Cardiac muscle cell (in vitro differentiated cells and primary cell): ENCODE measurements at regions not wholly inside any gene's neighbourhood (a gene's known extent, or its start where the extent isn't known, plus 50 kb on each side); places are given as distances from the start of the nearest gene placed in this dataset.

Experiments
- DNase-seq, 2 donors: peaks; one replicate each; pipeline versions ENCODE4 v3.0.0 to v3.0.0-alpha.2; 2010 to 2017; ENCODE audit warnings: low read depth in 1 of 2, low spot score in 1 of 2
- H3K27ac ChIP-seq: fragments of 200-600 bp; sonication (generic); 2 replicates; pipeline ENCODE4 v1.5.1; 2016
- H3K27me3 ChIP-seq: fragments of 200-600 bp; sonication (generic); 2 replicates; pipeline ENCODE4 v1.6.0; 2016; ENCODE audit warnings: control low read depth
- H3K36me3 ChIP-seq: fragments of 200-600 bp; sonication (generic); 2 replicates; pipeline ENCODE4 v1.5.1; 2016; ENCODE audit warnings: control low read depth
- H3K4me1 ChIP-seq: fragments of 200-600 bp; sonication (generic); 2 replicates; pipeline ENCODE4 v1.8.1; 2017; ENCODE audit warnings: low read depth, mild to moderate bottlenecking, mixed run types
- H3K4me3 ChIP-seq: fragments of 200-600 bp; sonication (generic); 2 replicates; pipeline ENCODE4 v1.5.1; 2016; ENCODE audit warnings: mild to moderate bottlenecking
- H3K9me3 ChIP-seq: fragments of 200-600 bp; sonication (generic); 2 replicates; pipeline ENCODE4 v1.5.1; 2017; ENCODE audit warnings: low read depth, mild to moderate bottlenecking, control low read depth
- TF ChIP-seq, protein P1 (sequence below): IDR thresholded peaks from 2 replicates; pipeline ENCODE4 v1.5.1; 2012; ENCODE audit warnings: low read depth, mild to moderate bottlenecking, low read length

DNA sequence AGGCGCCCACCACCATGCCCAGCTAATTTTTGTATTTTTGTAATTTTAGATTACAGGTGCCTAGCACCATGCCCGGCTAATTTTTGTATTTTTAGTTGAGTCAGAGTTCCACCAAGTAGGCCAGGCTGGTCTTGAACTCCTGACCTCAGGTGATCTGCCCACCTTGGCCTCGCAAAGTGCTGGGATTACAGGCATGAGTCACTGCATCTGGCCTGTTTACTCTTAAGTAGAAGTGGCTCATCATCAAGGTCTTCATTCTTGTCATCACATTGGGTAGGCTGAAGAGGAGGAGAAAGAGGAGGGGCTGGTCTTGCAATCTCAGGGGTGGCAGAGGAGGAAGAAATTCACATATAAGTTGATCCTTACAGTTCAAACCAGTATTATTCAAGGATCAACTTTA is 152.4 kb upstream of the ATP2B1 start:
- Histone ChIP-seq H3K27ac (no peak overlapping the region), H3K27me3 (peaks cover 59% of the 10 kb centered on the region), H3K4me1 (peaks cover 4% of the 10 kb centered on the region), H3K36me3 (no peaks in the 10 kb centered on the region), H3K9me3 (no peaks in the 10 kb centered on the region), H3K4me3 (no peak overlapping the region)
- TF ChIP-seq, protein P1, sequence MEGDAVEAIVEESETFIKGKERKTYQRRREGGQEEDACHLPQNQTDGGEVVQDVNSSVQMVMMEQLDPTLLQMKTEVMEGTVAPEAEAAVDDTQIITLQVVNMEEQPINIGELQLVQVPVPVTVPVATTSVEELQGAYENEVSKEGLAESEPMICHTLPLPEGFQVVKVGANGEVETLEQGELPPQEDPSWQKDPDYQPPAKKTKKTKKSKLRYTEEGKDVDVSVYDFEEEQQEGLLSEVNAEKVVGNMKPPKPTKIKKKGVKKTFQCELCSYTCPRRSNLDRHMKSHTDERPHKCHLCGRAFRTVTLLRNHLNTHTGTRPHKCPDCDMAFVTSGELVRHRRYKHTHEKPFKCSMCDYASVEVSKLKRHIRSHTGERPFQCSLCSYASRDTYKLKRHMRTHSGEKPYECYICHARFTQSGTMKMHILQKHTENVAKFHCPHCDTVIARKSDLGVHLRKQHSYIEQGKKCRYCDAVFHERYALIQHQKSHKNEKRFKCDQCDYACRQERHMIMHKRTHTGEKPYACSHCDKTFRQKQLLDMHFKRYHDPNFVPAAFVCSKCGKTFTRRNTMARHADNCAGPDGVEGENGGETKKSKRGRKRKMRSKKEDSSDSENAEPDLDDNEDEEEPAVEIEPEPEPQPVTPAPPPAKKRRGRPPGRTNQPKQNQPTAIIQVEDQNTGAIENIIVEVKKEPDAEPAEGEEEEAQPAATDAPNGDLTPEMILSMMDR = no peak
- DNase-seq = peak in 1 of 2 donors; percentile 32

DNA sequence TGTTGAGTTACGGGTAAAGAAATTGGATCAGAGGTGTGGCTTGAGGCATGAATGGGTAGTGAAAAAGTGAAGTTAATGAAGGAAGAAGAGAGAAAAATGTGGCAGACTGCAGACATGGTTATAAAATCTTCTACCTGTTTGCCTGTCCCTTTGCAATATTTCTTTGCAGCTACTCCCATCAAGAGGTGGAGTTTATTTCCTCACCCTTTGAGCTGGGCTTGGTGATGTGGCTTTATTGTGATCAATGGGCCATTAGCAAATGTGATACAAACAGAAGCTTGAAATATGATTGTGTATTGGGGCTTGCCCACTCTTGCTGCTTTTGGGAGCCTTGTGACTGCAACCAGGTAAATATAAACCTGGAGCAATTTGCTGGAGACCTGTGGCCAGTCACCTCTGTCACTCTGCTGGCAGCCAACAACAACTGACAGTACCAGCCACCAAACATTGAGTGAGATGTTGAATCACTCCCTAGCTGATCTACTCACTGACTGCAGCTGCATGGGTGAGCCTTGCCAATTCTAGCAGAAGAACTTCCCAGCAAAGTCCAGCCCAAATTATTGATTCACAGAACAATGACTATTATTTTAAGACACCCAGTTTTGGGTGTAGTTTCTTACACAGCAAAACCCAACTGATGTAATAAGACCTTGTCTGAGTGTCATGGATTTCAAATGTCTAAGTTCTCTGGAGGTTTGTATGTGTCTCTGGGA is 151.0 kb upstream of the ATP2B1 start:
- Histone ChIP-seq H3K27me3 (peaks cover 73% of the 10 kb centered on the region), H3K4me3 (no peak overlapping the region), H3K9me3 (no peaks in the 10 kb centered on the region), H3K36me3 (no peaks in the 10 kb centered on the region), H3K4me1 (peaks cover 4% of the 10 kb centered on the region), H3K27ac (no peak overlapping the region)
- TF ChIP-seq, protein P1 = no peak
- no peak for DNase-seq

DNA sequence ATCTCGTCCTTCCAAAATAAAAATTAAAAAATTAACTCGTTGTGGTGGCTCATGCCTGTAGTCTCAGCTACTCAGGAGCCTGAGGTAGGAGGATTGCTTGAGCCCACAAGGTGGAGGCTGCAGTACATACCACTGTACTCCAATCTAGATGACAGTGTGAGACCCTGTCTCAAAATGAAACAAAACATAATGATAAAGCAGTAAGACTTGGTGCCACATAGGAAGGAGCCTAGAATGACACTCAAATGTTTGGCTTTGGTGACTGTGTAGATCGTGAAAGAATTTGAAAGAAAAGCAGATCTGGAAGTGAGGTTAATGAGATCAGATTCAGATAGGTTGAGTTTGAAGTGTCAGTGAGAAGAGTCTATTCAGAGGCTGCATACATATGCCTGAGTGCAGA is 150.1 kb upstream of the ATP2B1 start:
- Histone ChIP-seq H3K36me3 (no peaks in the 10 kb centered on the region), H3K27ac (no peak overlapping the region), H3K4me3 (no peak overlapping the region), H3K27me3 (peaks cover 78% of the 10 kb centered on the region), H3K4me1 (peaks cover 4% of the 10 kb centered on the region), H3K9me3 (no peaks in the 10 kb centered on the region)
- DNase-seq = no peak
- TF ChIP-seq, protein P1 = no peak

DNA sequence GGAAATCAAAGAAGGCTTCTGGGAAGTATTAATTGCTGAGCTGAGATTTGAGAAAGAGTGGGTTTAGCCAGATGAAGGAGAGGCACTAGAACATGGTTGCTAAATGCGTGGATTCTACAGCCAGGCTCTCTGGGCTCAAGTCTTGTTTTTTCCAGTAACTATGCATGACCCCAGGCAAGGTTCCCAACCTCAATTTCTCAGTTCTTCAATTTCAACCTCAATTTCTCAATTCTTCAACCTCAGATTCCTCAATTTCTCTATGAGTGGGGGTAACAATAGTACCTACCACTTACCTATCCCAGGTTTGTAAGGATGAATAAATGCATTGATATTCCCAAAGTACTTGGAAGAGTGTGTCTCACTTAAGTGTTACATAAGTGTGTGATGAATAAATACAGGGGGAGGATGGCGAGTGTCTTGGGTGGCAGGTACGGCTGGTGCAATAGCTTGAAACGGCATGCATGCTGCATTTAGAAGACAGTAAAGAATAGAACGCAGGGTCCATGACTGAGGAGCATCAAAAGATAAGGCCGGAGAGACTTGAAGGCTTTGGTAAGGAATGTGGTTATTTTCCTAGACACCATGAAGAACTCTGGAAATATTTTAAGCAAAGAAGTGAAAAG is 149.1 kb upstream of the ATP2B1 start:
- H3K4me3 ChIP-seq = no peak overlapping the region
- DNase-seq = no peak
- H3K4me1 ChIP-seq = peaks cover 4% of the 10 kb centered on the region
- no peaks in the 10 kb centered on the region for H3K36me3 ChIP-seq
- H3K27me3 ChIP-seq = peaks cover 79% of the 10 kb centered on the region
- no peaks in the 10 kb centered on the region for H3K9me3 ChIP-seq
- no peak overlapping the region for H3K27ac ChIP-seq
- TF ChIP-seq, protein P1 = no peak

DNA sequence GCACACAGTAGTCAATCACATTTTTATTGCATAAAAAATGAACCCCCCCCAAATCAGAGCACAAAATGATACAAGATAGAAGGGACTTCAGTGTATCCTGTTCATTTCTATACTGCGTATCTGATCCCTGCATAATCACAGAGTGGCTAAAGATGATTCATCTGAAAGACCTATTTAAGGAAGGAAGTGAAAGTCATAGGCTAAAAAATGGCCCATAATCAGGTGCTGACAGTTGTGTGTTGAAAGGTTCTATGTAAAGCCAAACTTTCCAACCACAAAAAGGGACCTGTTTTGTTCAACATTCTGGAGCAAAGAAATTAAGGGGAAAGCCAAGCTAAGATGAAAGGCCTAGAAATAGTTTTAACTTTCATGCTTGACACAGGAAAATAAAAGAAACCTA is 147.8 kb upstream of the ATP2B1 start:
- TF ChIP-seq, protein P1 = no peak
- peaks cover 4% of the 10 kb centered on the region for H3K4me1 ChIP-seq
- H3K27me3 ChIP-seq = peaks cover 79% of the 10 kb centered on the region
- H3K36me3 ChIP-seq = no peaks in the 10 kb centered on the region
- H3K9me3 ChIP-seq = no peaks in the 10 kb centered on the region
- no peak overlapping the region for H3K4me3 ChIP-seq
- no peak overlapping the region for H3K27ac ChIP-seq
- DNase-seq = peak; percentile 43 to 94
